GM21423 (cell line): ENCODE measurements at regions not wholly inside any gene's neighbourhood (a gene's known extent, or its start where the extent isn't known, plus 50 kb on each side); places are given as distances from the start of the nearest gene placed in this dataset.

ENCODE experiments used
- ATAC-seq: cut with Tn5 transposase; IDR thresholded peaks from one replicate; pipeline ENCODE4 v1.9.1; 2021; ENCODE audit warnings: mild to moderate bottlenecking, moderate library complexity; ENCODE audit not compliant: unreplicated experiment

GRCh38 chr5:98402130-98402529 lies 371.3 kb upstream of the RGMB start:
- ATAC-seq = no peak

GRCh38 chr5:98403131-98403530 lies 370.3 kb upstream of the RGMB start:
- no peak for ATAC-seq

GRCh38 chr5:98414938-98415337 lies 358.5 kb upstream of the RGMB start:
- no peak for ATAC-seq

- ATAC-seq = no peak
Observed at GRCh38 chr5:98415663-98416062, 357.8 kb upstream of the RGMB start.

- no peak for ATAC-seq
Observed at GRCh38 chr5:98416541-98416940, 356.9 kb upstream of the RGMB start.

GRCh38 chr5:98419825-98420224 lies 353.6 kb upstream of the RGMB start:
- no peak for ATAC-seq

GRCh38 chr5:98424681-98425450 lies 348.6 kb upstream of the RGMB start:
- ATAC-seq = no peak

GRCh38 chr5:98425640-98426039 lies 347.8 kb upstream of the RGMB start:
- ATAC-seq = no peak

GRCh38 chr5:98428806-98429205 lies 344.7 kb upstream of the RGMB start:
- no peak for ATAC-seq

GRCh38 chr5:98432378-98432777 lies 341.1 kb upstream of the RGMB start:
- no peak for ATAC-seq

GRCh38 chr5:98433022-98433421 lies 340.4 kb upstream of the RGMB start:
- no peak for ATAC-seq

- ATAC-seq = no peak
Observed at GRCh38 chr5:98433673-98434072, 339.8 kb upstream of the RGMB start.

GRCh38 chr5:98436667-98437066 lies 336.8 kb upstream of the RGMB start:
- ATAC-seq = no peak

GRCh38 chr5:98442448-98442847 lies 331.0 kb upstream of the RGMB start:
- ATAC-seq = no peak

- ATAC-seq = no peak
Observed at GRCh38 chr5:98443881-98444280, 329.6 kb upstream of the RGMB start.

GRCh38 chr5:98453296-98453695 lies 320.2 kb upstream of the RGMB start:
- ATAC-seq = no peak

GRCh38 chr5:98454407-98454806 lies 319.1 kb upstream of the RGMB start:
- ATAC-seq = no peak

GRCh38 chr5:98454904-98455303 lies 318.6 kb upstream of the RGMB start:
- ATAC-seq = no peak

GRCh38 chr5:98455665-98456064 lies 317.8 kb upstream of the RGMB start:
- no peak for ATAC-seq

GRCh38 chr5:98458004-98458403 lies 315.5 kb upstream of the RGMB start:
- ATAC-seq = no peak

GRCh38 chr5:98458726-98459125 lies 314.7 kb upstream of the RGMB start:
- no peak for ATAC-seq

GRCh38 chr5:98460536-98460935 lies 312.9 kb upstream of the RGMB start:
- ATAC-seq = no peak

GRCh38 chr5:98461485-98461884 lies 312.0 kb upstream of the RGMB start:
- no peak for ATAC-seq
